ENCODE measurements at regions not wholly inside any gene's neighbourhood (a gene's known extent, or its start where the extent isn't known, plus 50 kb on each side); places are given as distances from the start of the nearest gene placed in this dataset.

- no TSS peak for BruUV-seq (replicated peaks)
- POLR2A ChIA-PET, result no interaction called here
- CTCF ChIA-PET, result interaction anchor here (0.8 to 1.4 kb wide), 3 partner anchors 701 to 774 kb away, joined by 3 to 4 read pairs (median 3); no protein-coding TSS in a partner anchor
Measured at GRCh38 chr3:127452321-127452821, 138.2 kb downstream of the TPRA1 start.

GRCh38 chr3:127451321-127451720, 139.2 kb downstream of the TPRA1 start:
- Histone ChIP-seq H3K9me3 (replicated peaks; ENCODE audit: control insufficient read depth, insufficient read depth, low read length) (no peaks in the 10 kb centered on the region), H2AFZ (ENCODE audit: low read depth, low read length) (no peak overlapping the region), H3K27me3 (ENCODE audit: control insufficient read depth in 2 of 2, insufficient read depth in 2 of 2, low read length in 2 of 2) (peaks cover 16 to 23% of the 10 kb centered on the region in 2 experiments), H3K4me1 (ENCODE audit: control insufficient read depth, extremely low read depth, insufficient read depth, low read length) (peaks cover 7% of the 10 kb centered on the region), H4K20me1 (replicated peaks; ENCODE audit: control insufficient read depth, extremely low read depth, insufficient read depth, low read length) (no peaks in the 10 kb centered on the region), H3K79me2 (ENCODE audit: control insufficient read depth, insufficient read depth, low read length) (no peaks in the 10 kb centered on the region), H3K9me1 (replicated peaks; ENCODE audit: control insufficient read depth, extremely low read depth, insufficient read depth, low read length) (no peaks in the 10 kb centered on the region), H3K9ac (replicated peaks; ENCODE audit: extremely low read depth, insufficient read depth, low read length) (no peak overlapping the region), H3K4me2 (ENCODE audit: insufficient read depth, low read length) (no peak overlapping the region), H3K4me3 (replicated peaks in 1 of 3; ENCODE audit: insufficient read depth in 1 of 3, low read depth in 1 of 3, low read length in 3 of 3) (no peak overlapping the region), H3K36me3 (ENCODE audit: control insufficient read depth in 2 of 2, extremely low read depth in 1 of 2, insufficient read depth in 2 of 2, low read length in 2 of 2) (no peaks in the 10 kb centered on the region), H3K27ac (ENCODE audit: insufficient read depth, low read depth, low read length) (no peak overlapping the region)
- ChIA-PET POLR2A (no interaction called here), CTCF (no interaction called here)
- no peak for FAIRE-seq
- no TSS peak for BruUV-seq (replicated peaks)
- dilution Hi-C loops (cut with MboI; ENCODE audit: extremely low pct_ligation_motif_present, low sequenced_read_pairs) (no loop called here), intact Hi-C loops (cut with micrococcal nuclease) (no loop called here)
- no peak for DNase-seq (ENCODE audit: low read depth, low spot score)
- TF ChIP-seq MAX (IDR thresholded peaks at IDR 0.05; ENCODE audit: insufficient read depth, insufficient read length) (no peak), POLR2A (IDR thresholded peaks at IDR 0.05; ENCODE audit: low read depth, low read length) (no peak), MYC (IDR thresholded peaks at IDR 0.05; ENCODE audit: low read depth, low read length) (no peak), FOS (IDR thresholded peaks at IDR 0.05; ENCODE audit: borderline replicate concordance, insufficient read depth, low read length) (no peak), JUN (IDR thresholded peaks at IDR 0.05; ENCODE audit: borderline replicate concordance, insufficient read depth, insufficient read length, low read depth) (no peak), EZH2 (IDR thresholded peaks at IDR 0.05; ENCODE audit: borderline replicate concordance, low read depth, low read length, severe bottlenecking) (no peak), CTCF (IDR thresholded peaks at IDR 0.05; ENCODE audit: extremely low read depth in 1 of 2, insufficient read depth in 1 of 2, low read depth in 1 of 2, low read length in 2 of 2) (no peak), POLR2AphosphoS5 (IDR thresholded peaks at IDR 0.05; ENCODE audit: insufficient read depth, low read depth, low read length) (no peak), GATA2 (IDR thresholded peaks at IDR 0.05; ENCODE audit: insufficient read depth, insufficient read length, low read depth, low read length) (no peak)

More at GRCh38 chr3:127452321-127452821, 138.2 kb downstream of the TPRA1 start:
- H3K9me1 ChIP-seq (replicated peaks; ENCODE audit: control insufficient read depth, extremely low read depth, insufficient read depth, low read length), result no peaks in the 10 kb centered on the region
- peaks cover 13% of the 10 kb centered on the region for H3K4me1 ChIP-seq (ENCODE audit: control insufficient read depth, extremely low read depth, insufficient read depth, low read length)
- dilution Hi-C loops (cut with MboI; ENCODE audit: extremely low pct_ligation_motif_present, low sequenced_read_pairs) (no loop called here), intact Hi-C loops (cut with micrococcal nuclease) (no loop called here)
- TF ChIP-seq GATA2 (IDR thresholded peaks at IDR 0.05; ENCODE audit: insufficient read depth, insufficient read length, low read depth, low read length) (no peak), EZH2 (IDR thresholded peaks at IDR 0.05; ENCODE audit: borderline replicate concordance, low read depth, low read length, severe bottlenecking) (no peak), POLR2AphosphoS5 (IDR thresholded peaks at IDR 0.05; ENCODE audit: insufficient read depth, low read depth, low read length) (no peak), POLR2A (IDR thresholded peaks at IDR 0.05; ENCODE audit: low read depth, low read length) (no peak)
- H3K36me3 ChIP-seq (ENCODE audit: control insufficient read depth in 2 of 2, extremely low read depth in 1 of 2, insufficient read depth in 2 of 2, low read length in 2 of 2), result no peaks in the 10 kb centered on the region
- no peak overlapping the region for H2AFZ ChIP-seq (ENCODE audit: low read depth, low read length)
- H3K27ac ChIP-seq (ENCODE audit: insufficient read depth, low read depth, low read length), result no peak overlapping the region
- no peaks in the 10 kb centered on the region for H4K20me1 ChIP-seq (replicated peaks; ENCODE audit: control insufficient read depth, extremely low read depth, insufficient read depth, low read length)
- H3K79me2 ChIP-seq (ENCODE audit: control insufficient read depth, insufficient read depth, low read length), result no peaks in the 10 kb centered on the region
- H3K27me3 ChIP-seq (ENCODE audit: control insufficient read depth in 2 of 2, insufficient read depth in 2 of 2, low read length in 2 of 2), result peaks cover 16 to 23% of the 10 kb centered on the region in 2 experiments
- no peak overlapping the region for H3K4me2 ChIP-seq (ENCODE audit: insufficient read depth, low read length)
- H3K9me3 ChIP-seq (replicated peaks; ENCODE audit: control insufficient read depth, insufficient read depth, low read length), result no peaks in the 10 kb centered on the region
- no peak for DNase-seq (ENCODE audit: low read depth, low spot score)
- no peak overlapping the region for H3K4me3 ChIP-seq (replicated peaks in 1 of 3; ENCODE audit: insufficient read depth in 1 of 3, low read depth in 1 of 3, low read length in 3 of 3)
- FAIRE-seq, result no peak
- no peak overlapping the region for H3K9ac ChIP-seq (replicated peaks; ENCODE audit: extremely low read depth, insufficient read depth, low read length)

All from endothelial cell of umbilical vein (primary cell).